Endothelial cell of umbilical vein (primary cell): ENCODE measurements at regions not wholly inside any gene's neighbourhood (a gene's known extent, or its start where the extent isn't known, plus 50 kb on each side); places are given as distances from the start of the nearest gene placed in this dataset.

Source experiments
- CTCF ChIP-seq, 2 donors: IDR thresholded peaks; 1 replicate in 1 of 2; 2 replicates in 1 of 2; pipeline ENCODE4 v1.5.1; 2011; ENCODE audit warnings: low read length in 2 of 2, mild to moderate bottlenecking in 2 of 2, moderate library complexity in 2 of 2, control low read depth in 1 of 2, inconsistent platforms in 1 of 2, low read depth in 1 of 2; ENCODE audit not compliant: insufficient read depth in 1 of 2; ENCODE audit errors: extremely low read depth in 1 of 2
- EZH2 ChIP-seq: IDR thresholded peaks from 2 replicates; pipeline ENCODE4 v1.6.1; 2012; ENCODE audit warnings: borderline replicate concordance, low read depth, mild to moderate bottlenecking, moderate library complexity, low read length, inconsistent platforms; ENCODE audit not compliant: severe bottlenecking

GRCh38 chrX:124747295-124747694, 400.9 kb downstream of the SH2D1A start:
- no peak for TF ChIP-seq EZH2
- TF ChIP-seq CTCF (IDR thresholded peaks at IDR 0.05; ENCODE audit: extremely low read depth in 1 of 2, insufficient read depth in 1 of 2, low read depth in 1 of 2, low read length in 2 of 2): no peak
